CD4-positive, CD25-positive, alpha-beta regulatory T cell (primary cell): ENCODE measurements at regions not wholly inside any gene's neighbourhood (a gene's known extent, or its start where the extent isn't known, plus 50 kb on each side); places are given as distances from the start of the nearest gene placed in this dataset.

Experiments used
- ATAC-seq, 2 donors: fragments of 150-1000 bp; cut with Tn5 transposase; one replicate each; pipeline ENCODE4 v1.10.0; 2021; ENCODE audit warnings: low read depth in 2 of 2, moderate number of reproducible peaks in 2 of 2, moderate library complexity in 1 of 2
- DNase-seq, 3 donors: peaks; one replicate each; pipeline versions ENCODE4 v3.0.0 to v3.0.0-alpha.2; 2012 to 2022; ENCODE audit warnings: mixed read lengths in 1 of 3
- H3K27ac ChIP-seq: one replicate; pipeline ENCODE4 v1.7.0; 2013; ENCODE audit warnings: mild to moderate bottlenecking, low read length; ENCODE audit not compliant: insufficient read depth, poor library complexity, severe bottlenecking
- H3K27me3 ChIP-seq: one replicate; pipeline ENCODE4 v1.7.0; 2013; ENCODE audit warnings: low read length; ENCODE audit not compliant: control insufficient read depth, insufficient read depth
- H3K36me3 ChIP-seq: one replicate; pipeline ENCODE4 v1.7.0; 2013; ENCODE audit warnings: mild to moderate bottlenecking, low read length, moderate library complexity; ENCODE audit not compliant: control insufficient read depth, insufficient read depth
- H3K4me1 ChIP-seq: 2 replicates; pipeline ENCODE4 v1.7.0; 2013; ENCODE audit warnings: mild to moderate bottlenecking, low read length; ENCODE audit not compliant: insufficient read depth, control insufficient read depth, poor library complexity, severe bottlenecking
- H3K4me3 ChIP-seq: one replicate; pipeline ENCODE4 v1.7.0; 2013; ENCODE audit warnings: low read depth, mild to moderate bottlenecking, low read length, moderate library complexity
- H3K9me3 ChIP-seq, 2 experiments: 1 replicate in 1 of 2; 2 replicates in 1 of 2; pipeline ENCODE4 v1.7.0; 2013; ENCODE audit warnings: low read length in 2 of 2, mild to moderate bottlenecking in 1 of 2, moderate library complexity in 1 of 2; ENCODE audit not compliant: control insufficient read depth in 2 of 2
- H3K27ac Mint-ChIP-seq, 3 donors: one replicate each; pipeline ENCODE4 v1.8.0; 2020 to 2022; ENCODE audit warnings: mild to moderate bottlenecking in 3 of 3, mixed read lengths in 3 of 3, moderate library complexity in 2 of 3
- H3K27me3 Mint-ChIP-seq: one replicate; pipeline ENCODE4 v1.8.0; 2022; ENCODE audit warnings: mild to moderate bottlenecking, mixed read lengths
- H3K36me3 Mint-ChIP-seq: one replicate; pipeline ENCODE4 v1.8.0; 2020; ENCODE audit warnings: mixed read lengths
- H3K4me1 Mint-ChIP-seq, 4 donors: one replicate each; pipeline ENCODE4 v1.8.0; 2020 to 2022; ENCODE audit warnings: mixed read lengths in 4 of 4, mild to moderate bottlenecking in 1 of 4
- H3K4me3 Mint-ChIP-seq, 4 donors: one replicate each; pipeline ENCODE4 v1.8.0; 2020 to 2022; ENCODE audit warnings: mild to moderate bottlenecking in 4 of 4, mixed read lengths in 4 of 4, moderate library complexity in 3 of 4
- H3K9me3 Mint-ChIP-seq, 7 donors: one replicate each; pipeline ENCODE4 v1.8.0; 2020 to 2022; ENCODE audit warnings: mixed read lengths in 7 of 7, mild to moderate bottlenecking in 3 of 7, moderate library complexity in 2 of 7

GRCh38 chr3:30964612-30965011 is 70.2 kb upstream of the GADL1 start:
- Mint-ChIP-seq H3K4me1 (no peaks in the 10 kb centered on the region), H3K4me3 (no peak overlapping the region), H3K27ac (no peak overlapping the region), H3K36me3 (no peaks in the 10 kb centered on the region), H3K9me3 (peaks cover 0 to 4% (median 0%) of the 10 kb centered on the region in 7 donors), H3K27me3 (peaks cover 6% of the 10 kb centered on the region)
- no peaks in the 10 kb centered on the region for H3K9me3 ChIP-seq
- H3K4me1 ChIP-seq = no peaks in the 10 kb centered on the region
- no peak overlapping the region for H3K4me3 ChIP-seq
- no peak overlapping the region for H3K27ac ChIP-seq
- no peaks in the 10 kb centered on the region for H3K36me3 ChIP-seq
- ATAC-seq (peak in 1 of 2 donors; percentile 59), DNase-seq (peak in 1 of 3 donors; percentile 86)
- H3K27me3 ChIP-seq = no peaks in the 10 kb centered on the region

- H3K4me3 Mint-ChIP-seq = no peak overlapping the region
- H3K27ac Mint-ChIP-seq = peak overlapping the region in 1 of 3 donors; percentile 72
- Histone ChIP-seq H3K9me3 (no peaks in the 10 kb centered on the region), H3K27me3 (no peaks in the 10 kb centered on the region), H3K27ac (no peak overlapping the region), H3K4me3 (no peak overlapping the region), H3K4me1 (no peaks in the 10 kb centered on the region), H3K36me3 (no peaks in the 10 kb centered on the region)
- H3K36me3 Mint-ChIP-seq = no peaks in the 10 kb centered on the region
- DNase-seq (no peak), ATAC-seq (no peak)
- peaks cover 6% of the 10 kb centered on the region for H3K27me3 Mint-ChIP-seq
- peaks cover 0 to 4% (median 2%) of the 10 kb centered on the region in 4 donors for H3K4me1 Mint-ChIP-seq
- peaks cover 0 to 4% (median 0%) of the 10 kb centered on the region in 7 donors for H3K9me3 Mint-ChIP-seq
Measured at GRCh38 chr3:30966896-30967295, 72.4 kb upstream of the GADL1 start.

GRCh38 chr3:30970183-30970582 is 75.7 kb upstream of the GADL1 start:
- DNase-seq (peak in 2 of 3 donors; percentile 2 to 33), ATAC-seq (no peak)
- Histone ChIP-seq H3K4me1 (no peaks in the 10 kb centered on the region), H3K27ac (no peak overlapping the region), H3K4me3 (no peak overlapping the region), H3K36me3 (no peaks in the 10 kb centered on the region), H3K9me3 (no peaks in the 10 kb centered on the region), H3K27me3 (no peaks in the 10 kb centered on the region)
- Mint-ChIP-seq H3K9me3 (peaks cover 0 to 1% (median 0%) of the 10 kb centered on the region in 7 donors), H3K4me1 (peaks cover 0 to 4% (median 2%) of the 10 kb centered on the region in 4 donors), H3K4me3 (no peak overlapping the region), H3K27ac (peak overlapping the region in 1 of 3 donors; percentile 32), H3K27me3 (peaks cover 6% of the 10 kb centered on the region), H3K36me3 (no peaks in the 10 kb centered on the region)

GRCh38 chr3:30972449-30972848 is 78.0 kb upstream of the GADL1 start:
- H3K27ac ChIP-seq = no peak overlapping the region
- Mint-ChIP-seq H3K27me3 (no peaks in the 10 kb centered on the region), H3K4me1 (peaks cover 0 to 4% (median 2%) of the 10 kb centered on the region in 4 donors), H3K4me3 (no peak overlapping the region), H3K9me3 (peaks cover 0 to 1% (median 0%) of the 10 kb centered on the region in 7 donors), H3K36me3 (no peaks in the 10 kb centered on the region), H3K27ac (no peak overlapping the region)
- no peaks in the 10 kb centered on the region for H3K36me3 ChIP-seq
- no peak overlapping the region for H3K4me3 ChIP-seq
- no peaks in the 10 kb centered on the region for H3K9me3 ChIP-seq
- H3K4me1 ChIP-seq = no peaks in the 10 kb centered on the region
- DNase-seq (no peak), ATAC-seq (no peak)
- H3K27me3 ChIP-seq = no peaks in the 10 kb centered on the region

GRCh38 chr3:30974071-30974470 is 79.6 kb upstream of the GADL1 start:
- no peaks in the 10 kb centered on the region for H3K36me3 Mint-ChIP-seq
- Histone ChIP-seq H3K9me3 (no peaks in the 10 kb centered on the region), H3K36me3 (no peaks in the 10 kb centered on the region), H3K27me3 (no peaks in the 10 kb centered on the region), H3K27ac (no peak overlapping the region), H3K4me1 (no peaks in the 10 kb centered on the region), H3K4me3 (no peak overlapping the region)
- H3K27me3 Mint-ChIP-seq = no peaks in the 10 kb centered on the region
- no peak overlapping the region for H3K4me3 Mint-ChIP-seq
- ATAC-seq (no peak), DNase-seq (no peak)
- H3K4me1 Mint-ChIP-seq = peaks cover 0 to 4% (median 2%) of the 10 kb centered on the region in 4 donors
- H3K9me3 Mint-ChIP-seq = peaks cover 0 to under 1% (median 0%) of the 10 kb centered on the region in 7 donors
- H3K27ac Mint-ChIP-seq = no peak overlapping the region

GRCh38 chr3:30977592-30977991 is 83.1 kb upstream of the GADL1 start:
- Histone ChIP-seq H3K4me1 (no peaks in the 10 kb centered on the region), H3K4me3 (no peak overlapping the region), H3K9me3 (no peaks in the 10 kb centered on the region), H3K27me3 (no peaks in the 10 kb centered on the region), H3K27ac (no peak overlapping the region), H3K36me3 (no peaks in the 10 kb centered on the region)
- Mint-ChIP-seq H3K4me3 (no peak overlapping the region), H3K27me3 (peaks cover 3% of the 10 kb centered on the region), H3K27ac (no peak overlapping the region), H3K9me3 (no peaks in the 10 kb centered on the region), H3K4me1 (peaks cover 0 to 1% (median 0%) of the 10 kb centered on the region in 4 donors), H3K36me3 (no peaks in the 10 kb centered on the region)
- ATAC-seq = no peak
- no peak for DNase-seq

- Histone ChIP-seq H3K36me3 (no peaks in the 10 kb centered on the region), H3K27me3 (no peaks in the 10 kb centered on the region), H3K9me3 (no peaks in the 10 kb centered on the region), H3K27ac (no peak overlapping the region), H3K4me1 (no peaks in the 10 kb centered on the region), H3K4me3 (no peak overlapping the region)
- DNase-seq (no peak), ATAC-seq (no peak)
- Mint-ChIP-seq H3K36me3 (no peaks in the 10 kb centered on the region), H3K4me1 (peaks cover 0 to 3% (median 0%) of the 10 kb centered on the region in 4 donors), H3K4me3 (no peak overlapping the region), H3K27ac (no peak overlapping the region), H3K9me3 (no peaks in the 10 kb centered on the region), H3K27me3 (peaks cover 13% of the 10 kb centered on the region)
Measured at GRCh38 chr3:30980993-30981392, 86.5 kb upstream of the GADL1 start.

- no peaks in the 10 kb centered on the region for H3K4me1 ChIP-seq
- H3K4me3 ChIP-seq = no peak overlapping the region
- H3K9me3 ChIP-seq = no peaks in the 10 kb centered on the region
- peaks cover 0 to 3% (median 0%) of the 10 kb centered on the region in 4 donors for H3K4me1 Mint-ChIP-seq
- no peak overlapping the region for H3K27ac Mint-ChIP-seq
- DNase-seq = no peak
- no peaks in the 10 kb centered on the region for H3K36me3 Mint-ChIP-seq
- no peak overlapping the region for H3K27ac ChIP-seq
- no peak for ATAC-seq
- no peaks in the 10 kb centered on the region for H3K36me3 ChIP-seq
- no peak overlapping the region for H3K4me3 Mint-ChIP-seq
- H3K27me3 Mint-ChIP-seq = peaks cover 13% of the 10 kb centered on the region
- H3K9me3 Mint-ChIP-seq = no peaks in the 10 kb centered on the region
- no peaks in the 10 kb centered on the region for H3K27me3 ChIP-seq
Measured at GRCh38 chr3:30982416-30983075, 88.1 kb upstream of the GADL1 start.
